ENCODE measurements at regions not wholly inside any gene's neighbourhood (a gene's known extent, or its start where the extent isn't known, plus 50 kb on each side); places are given as distances from the start of the nearest gene placed in this dataset.

DNA sequence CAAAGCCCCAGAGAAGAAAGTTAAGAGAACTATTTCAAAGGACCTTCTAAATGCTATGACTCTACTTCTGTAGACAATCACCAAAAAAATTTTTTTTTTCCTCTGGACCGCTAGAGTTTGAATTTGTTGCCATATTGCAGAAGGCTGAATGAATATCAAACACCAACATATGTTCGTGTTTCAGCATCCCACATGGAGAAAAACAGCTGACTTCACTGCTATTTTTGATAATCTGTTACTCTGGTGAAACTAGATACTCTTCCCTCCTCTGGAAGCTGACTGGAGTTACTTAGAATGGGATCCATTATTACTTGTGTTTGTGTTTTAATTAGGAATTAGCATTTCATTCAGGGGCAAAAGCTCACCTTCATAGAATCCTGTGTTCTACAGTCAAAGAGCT lies 447.0 kb downstream of the AASDHPPT start:
- TF ChIP-seq, protein P1, sequence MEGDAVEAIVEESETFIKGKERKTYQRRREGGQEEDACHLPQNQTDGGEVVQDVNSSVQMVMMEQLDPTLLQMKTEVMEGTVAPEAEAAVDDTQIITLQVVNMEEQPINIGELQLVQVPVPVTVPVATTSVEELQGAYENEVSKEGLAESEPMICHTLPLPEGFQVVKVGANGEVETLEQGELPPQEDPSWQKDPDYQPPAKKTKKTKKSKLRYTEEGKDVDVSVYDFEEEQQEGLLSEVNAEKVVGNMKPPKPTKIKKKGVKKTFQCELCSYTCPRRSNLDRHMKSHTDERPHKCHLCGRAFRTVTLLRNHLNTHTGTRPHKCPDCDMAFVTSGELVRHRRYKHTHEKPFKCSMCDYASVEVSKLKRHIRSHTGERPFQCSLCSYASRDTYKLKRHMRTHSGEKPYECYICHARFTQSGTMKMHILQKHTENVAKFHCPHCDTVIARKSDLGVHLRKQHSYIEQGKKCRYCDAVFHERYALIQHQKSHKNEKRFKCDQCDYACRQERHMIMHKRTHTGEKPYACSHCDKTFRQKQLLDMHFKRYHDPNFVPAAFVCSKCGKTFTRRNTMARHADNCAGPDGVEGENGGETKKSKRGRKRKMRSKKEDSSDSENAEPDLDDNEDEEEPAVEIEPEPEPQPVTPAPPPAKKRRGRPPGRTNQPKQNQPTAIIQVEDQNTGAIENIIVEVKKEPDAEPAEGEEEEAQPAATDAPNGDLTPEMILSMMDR (IDR thresholded peaks at IDR 0.05; ENCODE audit: low read depth, low read length, missing input control): no peak
- TF ChIP-seq, protein P2, sequence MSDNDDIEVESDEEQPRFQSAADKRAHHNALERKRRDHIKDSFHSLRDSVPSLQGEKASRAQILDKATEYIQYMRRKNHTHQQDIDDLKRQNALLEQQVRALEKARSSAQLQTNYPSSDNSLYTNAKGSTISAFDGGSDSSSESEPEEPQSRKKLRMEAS (IDR thresholded peaks at IDR 0.05): no peak
- TF ChIP-seq JUND (IDR thresholded peaks at IDR 0.05): no peak
- no peak for TF ChIP-seq SP1 (IDR thresholded peaks at IDR 0.05)
- no peak for TF ChIP-seq TAF1 (conservative IDR thresholded peaks at IDR 0.05)
- no peak for TF ChIP-seq GABPA (IDR thresholded peaks at IDR 0.05 in 1 of 2, conservative IDR thresholded peaks at IDR 0.05 in 1 of 2)
- no peak for TF ChIP-seq RXRA (IDR thresholded peaks at IDR 0.05)
